Stimulated activated CD4-positive, alpha-beta T cell treated with anti-CD3 and anti-CD28 coated beads, Interleukin-12 subunit alpha, Interleukin-12 subunit beta, amount 100 ng/mL, for 24 hours (primary cell): ENCODE measurements at regions not wholly inside any gene's neighbourhood (a gene's known extent, or its start where the extent isn't known, plus 50 kb on each side); places are given as distances from the start of the nearest gene placed in this dataset.

ENCODE experiments used
- DNase-seq, 2 experiments: peaks; one replicate each; pipeline ENCODE4 v3.0.0-alpha.2; 2020; ENCODE audit warnings: low read depth in 2 of 2

DNA sequence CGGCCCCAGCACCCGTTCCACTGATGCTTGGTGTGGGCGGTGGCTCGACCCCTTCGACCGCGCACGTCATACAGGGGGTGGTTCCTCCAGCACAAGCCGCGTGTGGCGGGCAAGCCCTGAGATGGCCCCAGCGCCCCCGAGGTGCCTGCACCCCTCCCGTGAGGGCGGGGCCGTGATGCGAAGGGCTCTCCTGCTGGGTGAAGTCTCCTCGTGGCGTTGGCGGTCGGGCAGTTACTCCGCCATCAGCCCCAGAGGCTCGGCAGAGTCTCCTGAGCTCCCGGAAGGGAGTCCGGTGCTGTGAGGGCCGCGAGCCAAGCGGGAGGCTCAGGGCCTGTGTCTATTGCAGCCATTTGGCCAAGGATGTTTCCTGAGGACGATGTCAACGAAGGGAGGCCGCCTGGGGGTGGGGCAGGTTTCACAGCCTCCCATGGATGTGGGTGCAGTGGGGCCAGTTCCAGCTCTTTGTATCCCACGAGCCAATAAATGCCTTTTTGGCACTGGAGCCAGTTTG is 78.1 kb upstream of the GALNT9 start:
- no peak for DNase-seq

GRCh38 chr12:132406493-132407450 is 77.4 kb upstream of the GALNT9 start:
- no peak for DNase-seq

GRCh38 chr12:132405742-132406251 is 76.4 kb upstream of the GALNT9 start:
- DNase-seq: no peak

DNA sequence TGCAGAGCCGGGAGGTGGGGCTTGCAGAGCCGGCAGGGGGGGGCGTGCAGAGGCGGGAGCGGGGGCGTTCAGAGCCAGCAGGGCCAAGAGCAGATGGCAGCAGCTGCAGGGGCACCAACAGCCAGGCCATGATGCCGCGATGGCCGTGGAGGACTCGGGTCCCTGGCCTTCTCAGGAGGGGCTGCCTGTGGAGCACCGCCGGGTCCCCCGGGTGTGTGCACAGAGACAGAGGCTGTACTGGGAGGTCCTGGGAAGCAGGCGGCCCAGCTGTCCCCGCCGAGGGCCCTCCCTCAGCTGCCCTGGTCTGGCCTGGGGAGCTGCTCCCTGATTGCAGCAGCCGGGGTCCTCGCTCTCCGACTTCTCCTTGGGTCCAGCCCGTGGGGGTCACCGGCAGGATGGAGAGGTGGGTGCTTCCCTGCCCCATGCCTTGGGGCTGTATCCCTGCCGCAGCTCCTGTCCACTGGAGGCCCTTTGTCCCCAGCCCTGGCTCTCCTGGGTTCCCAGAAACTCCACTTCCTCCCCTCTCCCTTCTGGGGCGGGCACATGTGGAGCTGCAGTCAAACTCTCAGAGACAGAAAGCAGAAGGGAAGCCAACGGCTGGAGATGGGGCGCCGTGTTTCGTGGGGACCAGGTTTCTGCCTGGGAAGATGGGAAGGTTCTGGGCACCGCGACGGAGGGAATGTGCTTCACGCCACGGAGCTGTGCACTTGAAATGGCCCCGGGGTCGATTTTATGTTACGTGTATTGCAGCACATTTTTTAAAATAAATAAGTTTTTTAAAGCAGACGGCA is 75.8 kb upstream of the GALNT9 start:
- DNase-seq: no peak

DNA sequence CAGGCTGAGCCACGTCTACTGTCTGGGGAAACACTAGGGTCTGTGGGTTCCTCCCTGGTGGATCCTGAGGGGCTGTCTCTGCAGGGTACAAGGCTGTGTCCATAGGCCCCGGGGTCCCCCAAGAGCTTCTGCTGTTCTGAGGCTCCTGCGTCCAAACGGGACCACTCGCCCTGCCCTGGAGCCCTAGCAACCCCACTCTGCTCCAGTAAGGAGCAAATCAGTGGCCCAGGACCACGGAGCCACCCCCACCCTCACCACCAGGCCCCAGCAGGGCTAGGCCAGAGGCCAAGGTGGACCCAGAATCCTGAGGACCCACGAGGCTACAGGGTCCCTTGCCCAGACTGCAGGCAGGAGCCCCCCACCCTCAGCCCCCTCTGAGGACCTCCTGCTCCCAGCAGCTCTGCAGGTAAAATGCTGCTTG is 75.1 kb upstream of the GALNT9 start:
- no peak for DNase-seq

DNA sequence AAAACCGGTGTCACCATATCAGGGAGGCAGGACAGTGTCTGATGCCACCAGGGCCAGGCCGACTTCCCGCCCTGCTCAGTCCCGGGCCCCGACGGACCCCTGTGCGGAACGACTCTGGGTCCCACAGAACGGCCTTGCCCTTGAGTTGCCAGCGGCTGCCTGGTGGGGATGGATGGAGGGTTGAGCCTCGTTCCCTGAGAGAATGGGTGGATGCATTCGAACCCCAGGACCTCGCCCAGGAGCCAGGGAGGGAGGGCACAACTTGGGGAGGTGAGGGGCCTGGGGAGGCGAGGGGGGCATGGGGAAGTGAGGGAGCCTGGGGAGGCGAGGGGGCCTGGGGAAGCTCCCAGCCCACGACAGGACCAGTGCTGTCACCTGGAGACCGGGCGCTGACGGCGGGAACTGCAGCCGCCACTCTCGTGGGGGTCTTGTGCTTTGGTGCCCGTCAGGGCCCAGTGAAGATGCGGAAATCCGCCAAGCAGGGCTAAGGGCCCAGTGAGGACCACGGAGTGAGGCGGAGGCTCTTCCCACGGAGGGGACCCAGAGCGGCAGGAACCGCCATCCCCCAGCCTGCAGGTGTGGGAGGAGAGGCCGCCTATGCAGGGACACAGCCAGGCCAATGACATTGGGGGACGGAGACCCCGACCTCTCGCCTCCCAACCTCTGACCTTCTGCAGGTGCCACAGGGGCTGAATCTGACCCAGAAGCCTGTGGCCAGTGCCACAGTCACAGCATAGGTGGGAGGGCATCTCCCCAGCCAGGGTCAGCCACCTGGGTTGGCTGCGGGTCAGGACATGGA is 74.4 kb upstream of the GALNT9 start:
- DNase-seq: no peak

DNA sequence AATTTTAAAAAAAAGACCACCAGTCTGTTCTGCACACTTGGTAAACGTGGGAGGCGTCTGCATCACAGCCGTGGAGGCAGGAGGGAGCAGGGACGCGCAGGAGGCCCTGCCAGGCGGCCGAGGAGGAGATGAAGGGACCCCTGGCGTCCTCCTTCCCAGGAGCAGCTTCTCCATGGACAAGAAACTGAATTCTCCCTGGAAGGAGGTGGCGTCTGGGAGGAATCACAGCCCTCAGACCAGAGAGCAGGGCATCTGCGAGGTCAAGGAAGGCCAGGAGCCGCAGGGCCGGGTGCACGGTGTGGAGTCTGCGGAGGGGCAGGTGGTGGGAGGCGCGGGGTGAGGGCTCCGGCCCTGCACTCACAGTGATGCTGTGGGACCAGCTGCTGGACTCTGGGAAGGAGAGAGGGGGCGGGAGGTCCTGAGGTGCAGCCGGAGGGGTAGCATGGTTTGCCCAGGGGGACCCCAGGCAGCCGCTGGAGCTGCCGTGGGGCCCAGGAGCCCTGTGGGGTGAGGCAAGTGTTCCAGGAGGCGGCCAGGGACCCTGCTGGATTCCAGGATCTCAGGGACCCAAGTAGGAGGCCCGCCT is 73.5 kb upstream of the GALNT9 start:
- no peak for DNase-seq

GRCh38 chr12:132401982-132402381 is 72.6 kb upstream of the GALNT9 start:
- no peak for DNase-seq

GRCh38 chr12:132400011-132400641 is 70.7 kb upstream of the GALNT9 start:
- no peak for DNase-seq

DNA sequence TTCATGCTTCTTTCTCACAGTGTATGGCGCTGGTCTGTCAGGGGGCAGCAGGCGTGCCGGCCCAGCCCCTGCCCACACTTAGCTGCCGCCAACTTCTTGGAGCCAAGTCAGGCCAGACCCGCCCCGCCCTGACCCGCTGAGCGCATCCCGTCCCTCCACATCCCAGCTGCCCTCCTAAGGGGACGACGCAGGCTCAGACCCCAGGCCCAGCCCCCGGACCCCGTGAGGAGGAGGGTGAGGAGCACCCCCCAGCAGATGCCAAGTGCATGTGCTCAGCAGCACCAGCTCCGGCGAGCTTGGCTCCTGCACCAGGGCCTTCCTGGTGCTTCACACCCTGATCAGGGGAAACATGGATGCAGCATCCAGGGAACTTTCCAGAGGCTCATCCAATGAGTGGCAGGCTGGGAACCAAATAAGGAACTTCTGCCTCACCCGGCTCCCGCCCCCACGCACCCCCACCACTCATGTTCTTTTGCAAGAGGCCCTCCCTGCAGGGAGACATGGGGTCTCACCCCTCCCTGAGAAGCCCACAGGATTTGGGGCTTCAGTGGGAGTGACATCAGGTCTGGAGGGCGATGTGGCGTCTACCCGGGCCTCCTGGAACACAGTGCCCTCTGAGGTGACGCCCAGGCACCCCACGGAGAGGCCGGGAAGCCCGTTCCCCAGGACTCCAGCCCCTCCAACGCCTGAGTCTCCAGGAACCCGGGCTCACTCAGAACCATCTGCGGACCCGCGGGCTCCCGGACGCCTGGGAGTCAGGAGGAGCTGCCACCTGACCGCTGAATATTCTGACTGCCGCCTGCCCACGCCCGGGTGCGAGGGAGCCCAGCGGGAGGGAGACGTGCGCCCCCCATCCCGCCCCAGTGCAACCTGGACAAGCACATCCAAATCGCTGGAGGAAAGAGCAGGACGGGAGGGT is 70.0 kb upstream of the GALNT9 start:
- no peak for DNase-seq

DNA sequence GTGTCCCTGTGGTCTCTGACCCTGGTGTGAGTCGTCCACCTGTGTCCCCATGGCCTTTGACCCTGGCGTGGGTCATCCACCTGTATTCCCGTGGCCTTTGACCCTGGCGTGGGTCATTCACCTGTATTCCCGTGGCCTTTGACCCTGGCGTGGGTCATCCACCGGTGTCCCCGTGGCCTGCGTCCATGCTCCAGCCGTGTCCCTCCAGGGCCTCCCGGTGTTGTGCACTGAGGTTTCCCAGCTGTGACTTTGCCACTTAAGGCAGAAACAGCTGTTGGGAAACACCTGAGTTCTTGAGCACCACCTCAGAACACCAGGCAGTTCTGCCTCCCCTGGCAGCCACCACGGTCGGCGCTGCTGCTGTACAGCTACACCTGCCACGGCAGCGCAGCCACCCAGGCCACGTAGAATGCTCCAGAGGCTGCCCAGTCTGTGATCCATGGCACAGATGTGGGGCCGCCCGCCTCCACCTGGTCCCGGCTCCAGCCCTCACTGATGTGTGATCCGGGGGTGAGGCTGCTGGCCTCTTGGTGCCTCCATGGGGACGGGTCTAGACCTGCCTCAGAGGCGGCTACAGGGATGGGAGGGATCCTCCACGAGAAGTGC is 69.1 kb upstream of the GALNT9 start:
- DNase-seq: no peak

- DNase-seq: no peak
Observed at GRCh38 chr12:132397934-132398385, 68.6 kb upstream of the GALNT9 start.

DNA sequence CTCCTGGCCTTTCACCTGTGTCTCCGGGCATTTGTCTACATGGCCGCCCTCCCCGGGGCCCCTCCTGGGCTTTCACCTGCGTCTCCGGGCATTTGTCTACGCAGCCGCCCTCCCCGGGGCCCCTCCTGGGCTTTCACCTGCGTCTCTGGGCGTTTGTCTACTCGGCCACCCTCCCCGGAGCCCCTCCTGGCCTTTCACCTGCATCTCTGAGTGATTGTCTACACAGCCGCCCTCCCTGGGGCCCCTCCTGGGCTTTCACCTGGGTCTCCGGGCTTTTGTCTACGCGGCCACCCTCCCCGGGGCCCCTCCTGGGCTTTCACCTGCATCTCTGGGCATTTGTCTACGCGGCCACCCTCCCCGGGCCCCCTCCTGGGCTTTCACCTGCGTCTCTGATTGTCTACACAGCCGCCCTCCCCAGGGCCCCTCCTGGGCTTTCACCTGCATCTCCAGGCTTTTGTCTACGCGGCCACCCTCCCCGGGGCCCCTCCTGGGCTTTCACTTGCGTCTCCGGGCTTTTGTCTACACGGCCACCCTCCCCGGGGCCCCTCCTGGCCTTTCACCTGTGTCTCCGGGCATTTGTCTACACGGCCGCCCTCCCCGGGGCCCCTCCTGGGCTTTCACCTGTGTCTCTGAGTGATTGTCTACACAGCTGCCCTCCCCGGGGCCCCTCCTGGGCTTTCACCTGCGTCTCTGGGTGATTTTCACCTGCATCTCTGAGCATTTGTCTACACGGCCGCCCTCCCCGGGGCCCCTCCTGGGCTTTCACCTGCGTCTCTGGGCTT is 68.0 kb upstream of the GALNT9 start:
- no peak for DNase-seq

GRCh38 chr12:132396657-132397056 is 67.3 kb upstream of the GALNT9 start:
- DNase-seq: no peak

DNA sequence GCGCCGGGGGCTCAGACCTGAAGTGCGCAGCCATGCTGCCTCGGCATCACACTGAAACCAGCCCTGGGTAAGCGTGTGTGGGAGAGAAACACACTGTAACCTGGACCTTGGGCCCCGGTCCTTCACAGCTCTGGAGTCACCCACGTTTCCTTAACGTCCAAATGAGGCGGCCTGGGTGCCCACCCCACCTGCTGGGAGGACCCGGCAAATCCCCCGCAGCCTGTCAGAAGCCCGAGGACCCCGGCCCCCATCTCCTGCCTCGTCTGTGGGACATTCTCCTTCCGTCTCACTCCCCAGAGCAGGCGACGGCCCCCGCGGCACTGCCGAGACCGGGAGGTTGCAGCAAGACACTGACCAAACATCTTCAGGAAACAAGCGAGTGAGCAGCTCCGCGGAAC is 66.5 kb upstream of the GALNT9 start:
- DNase-seq: no peak

GRCh38 chr12:132395192-132395907 is 66.0 kb upstream of the GALNT9 start:
- no peak for DNase-seq
